Transverse colon (tissue), 1 donor: ENCODE measurements at regions not wholly inside any gene's neighbourhood (a gene's known extent, or its start where the extent isn't known, plus 50 kb on each side); places are given as distances from the start of the nearest gene placed in this dataset.

Experiments
- EP300 ChIP-seq: sonication (generic); formaldehyde crosslinking; IDR thresholded peaks from one replicate; pipeline ENCODE4 v1.6.1; 2017; ENCODE audit warnings: antibody characterized with exemption, low read depth
- POLR2A ChIP-seq: fragments of 450-650 bp; IDR thresholded peaks from one replicate; pipeline ENCODE4 v1.6.1; 2016; ENCODE audit warnings: antibody characterized with exemption, mild to moderate bottlenecking, moderate library complexity

- TF ChIP-seq EP300 (no peak), POLR2A (no peak)
These were observed 523.3 kb upstream of the VRK2 start for GRCh38 chr2:57523304-57523703.
